ENCODE measurements at regions not wholly inside any gene's neighbourhood (a gene's known extent, or its start where the extent isn't known, plus 50 kb on each side); places are given as distances from the start of the nearest gene placed in this dataset.

GRCh38 chr9:115413304-115413703 lies 295.3 kb upstream of the TNC start:
- TF ChIP-seq CTCF (IDR thresholded peaks at IDR 0.05), result no peak
- H3K36me3 ChIP-seq (ENCODE audit: control insufficient read depth, insufficient read depth, low read length), result no peaks in the 10 kb centered on the region
- H3K4me1 ChIP-seq (ENCODE audit: control insufficient read depth, insufficient read depth, low read length), result no peaks in the 10 kb centered on the region
- H3K9me3 ChIP-seq (ENCODE audit: control insufficient read depth, insufficient read depth, low read length), result no peaks in the 10 kb centered on the region
- no peak for ATAC-seq
- H3K27ac ChIP-seq (ENCODE audit: low read length), result no peak overlapping the region
- Mint-ChIP-seq H3K27me3 (ENCODE audit: low read depth in 2 of 2) (no peaks in the 10 kb centered on the region), H3K9me3 (peaks cover 7 to 15% of the 10 kb centered on the region in 2 donors), H3K27ac (no peak overlapping the region), H3K4me3 (no peak overlapping the region), H3K4me1 (no peaks in the 10 kb centered on the region), H3K36me3 (no peaks in the 10 kb centered on the region)
- H3K4me3 ChIP-seq (ENCODE audit: low read length), result no peak overlapping the region
- H3K27me3 ChIP-seq (ENCODE audit: control insufficient read depth, insufficient read depth, low read length), result no peaks in the 10 kb centered on the region
- intact Hi-C loops (cut with micrococcal nuclease), result no loop called here
- DNase-seq, result no peak

- Histone ChIP-seq H3K4me3 (ENCODE audit: low read length) (no peak overlapping the region), H3K27me3 (ENCODE audit: control insufficient read depth, insufficient read depth, low read length) (no peaks in the 10 kb centered on the region), H3K27ac (ENCODE audit: low read length) (no peak overlapping the region), H3K9me3 (ENCODE audit: control insufficient read depth, insufficient read depth, low read length) (no peaks in the 10 kb centered on the region), H3K36me3 (ENCODE audit: control insufficient read depth, insufficient read depth, low read length) (no peaks in the 10 kb centered on the region), H3K4me1 (ENCODE audit: control insufficient read depth, insufficient read depth, low read length) (no peaks in the 10 kb centered on the region)
- Mint-ChIP-seq H3K4me3 (no peak overlapping the region), H3K36me3 (no peaks in the 10 kb centered on the region), H3K4me1 (no peaks in the 10 kb centered on the region), H3K9me3 (peaks cover 7 to 14% of the 10 kb centered on the region in 2 donors), H3K27me3 (ENCODE audit: low read depth in 2 of 2) (no peaks in the 10 kb centered on the region), H3K27ac (no peak overlapping the region)
- DNase-seq, result no peak
- WGBS (ENCODE audit: insufficient coverage), result 88% methylated on average over 1 of the region's 1 CpG
- intact Hi-C loops (cut with micrococcal nuclease), result no loop called here
- ATAC-seq, result no peak
- no peak for TF ChIP-seq CTCF (IDR thresholded peaks at IDR 0.05)
These were observed 295.9 kb upstream of the TNC start for GRCh38 chr9:115413766-115414382.

GRCh38 chr9:115414561-115414960 lies 296.6 kb upstream of the TNC start:
- WGBS (ENCODE audit: insufficient coverage), result 88% methylated on average over 1 of the region's 1 CpG
- H3K4me3 Mint-ChIP-seq, result no peak overlapping the region
- no peaks in the 10 kb centered on the region for H3K36me3 Mint-ChIP-seq
- intact Hi-C loops (cut with micrococcal nuclease), result no loop called here
- Histone ChIP-seq H3K27ac (ENCODE audit: low read length) (no peak overlapping the region), H3K4me3 (ENCODE audit: low read length) (no peak overlapping the region), H3K27me3 (ENCODE audit: control insufficient read depth, insufficient read depth, low read length) (no peaks in the 10 kb centered on the region), H3K4me1 (ENCODE audit: control insufficient read depth, insufficient read depth, low read length) (no peaks in the 10 kb centered on the region), H3K36me3 (ENCODE audit: control insufficient read depth, insufficient read depth, low read length) (no peaks in the 10 kb centered on the region), H3K9me3 (ENCODE audit: control insufficient read depth, insufficient read depth, low read length) (no peaks in the 10 kb centered on the region)
- ATAC-seq (no peak), DNase-seq (no peak)
- H3K27me3 Mint-ChIP-seq (ENCODE audit: low read depth in 2 of 2), result no peaks in the 10 kb centered on the region
- no peaks in the 10 kb centered on the region for H3K4me1 Mint-ChIP-seq
- no peak overlapping the region for H3K27ac Mint-ChIP-seq
- H3K9me3 Mint-ChIP-seq, result peaks cover 7 to 13% of the 10 kb centered on the region in 2 donors
- TF ChIP-seq CTCF (IDR thresholded peaks at IDR 0.05), result no peak

- H3K4me3 ChIP-seq (ENCODE audit: low read length), result no peak overlapping the region
- H3K9me3 ChIP-seq (ENCODE audit: control insufficient read depth, insufficient read depth, low read length), result no peaks in the 10 kb centered on the region
- ATAC-seq, result no peak
- H3K4me1 ChIP-seq (ENCODE audit: control insufficient read depth, insufficient read depth, low read length), result no peaks in the 10 kb centered on the region
- no peaks in the 10 kb centered on the region for H3K4me1 Mint-ChIP-seq
- no peaks in the 10 kb centered on the region for H3K27me3 ChIP-seq (ENCODE audit: control insufficient read depth, insufficient read depth, low read length)
- no peaks in the 10 kb centered on the region for H3K36me3 ChIP-seq (ENCODE audit: control insufficient read depth, insufficient read depth, low read length)
- intact Hi-C loops (cut with micrococcal nuclease), result no loop called here
- TF ChIP-seq CTCF (IDR thresholded peaks at IDR 0.05), result no peak
- no peaks in the 10 kb centered on the region for H3K27me3 Mint-ChIP-seq (ENCODE audit: low read depth in 2 of 2)
- peaks cover 7 to 11% of the 10 kb centered on the region in 2 donors for H3K9me3 Mint-ChIP-seq
- no peak overlapping the region for H3K27ac Mint-ChIP-seq
- no peak for DNase-seq
- no peak overlapping the region for H3K27ac ChIP-seq (ENCODE audit: low read length)
- no peaks in the 10 kb centered on the region for H3K36me3 Mint-ChIP-seq
- 33% methylated on average over 3 of the region's 3 CpGs for whole genome bisulfite sequencing (ENCODE audit: insufficient coverage)
- no peak overlapping the region for H3K4me3 Mint-ChIP-seq
These were observed 297.5 kb upstream of the TNC start for GRCh38 chr9:115415450-115415849.

Data from natural killer cell (primary cell).